KBM-7 (cell line): ENCODE measurements at regions not wholly inside any gene's neighbourhood (a gene's known extent, or its start where the extent isn't known, plus 50 kb on each side); places are given as distances from the start of the nearest gene placed in this dataset.

Experiments
- DNase-seq: peaks from one replicate; pipeline ENCODE4 v3.0.0-alpha.2; 2015
- in situ Hi-C: fragments of 300-500 bp; cut with MboI; formaldehyde crosslinking; loops from 2 replicates; pipeline ENCODE4 v1.14.3; 2020; ENCODE audit warnings: low sequenced_read_pairs, low pct_unique_long_range_greater_than_20kb, mixed read lengths

GRCh38 chr9:99385814-99386279 lies 163.8 kb downstream of the SEC61B start:
- in situ Hi-C loops = no loop called here
- no peak for DNase-seq

- in situ Hi-C loops = no loop called here
- DNase-seq = no peak
Measured at GRCh38 chr9:99387431-99387830, 165.3 kb downstream of the SEC61B start.

- in situ Hi-C loops = no loop called here
Measured at GRCh38 chr9:99389087-99390033, 167.3 kb downstream of the SEC61B start.

GRCh38 chr9:99391937-99392594 lies 170.0 kb downstream of the SEC61B start:
- in situ Hi-C loops = no loop called here
- DNase-seq = no peak

More at GRCh38 chr9:99389087-99390033, 167.3 kb downstream of the SEC61B start:
- no peak for DNase-seq

GRCh38 chr9:99392986-99393385 lies 170.9 kb downstream of the SEC61B start:
- in situ Hi-C loops = no loop called here
- DNase-seq = no peak

GRCh38 chr9:99393993-99394392 lies 171.9 kb downstream of the SEC61B start:
- in situ Hi-C loops = no loop called here
- DNase-seq = no peak

GRCh38 chr9:99398241-99398640 lies 176.2 kb downstream of the SEC61B start:
- DNase-seq = no peak
- in situ Hi-C loops = no loop called here

GRCh38 chr9:99399474-99399873 lies 177.4 kb downstream of the SEC61B start:
- no peak for DNase-seq
- in situ Hi-C loops = no loop called here

- in situ Hi-C loops = no loop called here
- no peak for DNase-seq
Measured at GRCh38 chr9:99400184-99400731, 178.2 kb downstream of the SEC61B start.

- in situ Hi-C loops = no loop called here
Measured at GRCh38 chr9:99401680-99402504, 179.8 kb downstream of the SEC61B start.

GRCh38 chr9:99403371-99403770 lies 181.3 kb downstream of the SEC61B start:
- no peak for DNase-seq
- in situ Hi-C loops = no loop called here

More at GRCh38 chr9:99401680-99402504, 179.8 kb downstream of the SEC61B start:
- DNase-seq = no peak

- in situ Hi-C loops = no loop called here
- DNase-seq = no peak
Measured at GRCh38 chr9:99405359-99405758, 183.3 kb downstream of the SEC61B start.

- in situ Hi-C loops = no loop called here
- DNase-seq = no peak
Measured at GRCh38 chr9:99406939-99407338, 184.9 kb downstream of the SEC61B start.

GRCh38 chr9:99411068-99411467 lies 189.0 kb downstream of the SEC61B start:
- DNase-seq = no peak
- in situ Hi-C loops = no loop called here

- in situ Hi-C loops = no loop called here
Measured at GRCh38 chr9:99411479-99412115, 189.5 kb downstream of the SEC61B start.

GRCh38 chr9:99412606-99413005 lies 190.5 kb downstream of the SEC61B start:
- in situ Hi-C loops = no loop called here
- no peak for DNase-seq

More at GRCh38 chr9:99411479-99412115, 189.5 kb downstream of the SEC61B start:
- DNase-seq = no peak

GRCh38 chr9:99414321-99414720 lies 192.2 kb downstream of the SEC61B start:
- in situ Hi-C loops = no loop called here
- no peak for DNase-seq

- no peak for DNase-seq
- in situ Hi-C loops = no loop called here
Measured at GRCh38 chr9:99415606-99416005, 193.5 kb downstream of the SEC61B start.

- DNase-seq = no peak
- in situ Hi-C loops = no loop called here
Measured at GRCh38 chr9:99416007-99416406, 193.9 kb downstream of the SEC61B start.
